HTR-8/SVneo (cell line): ENCODE measurements at regions not wholly inside any gene's neighbourhood (a gene's known extent, or its start where the extent isn't known, plus 50 kb on each side); places are given as distances from the start of the nearest gene placed in this dataset.

Source experiments
- DNase-seq: peaks from one replicate; pipeline ENCODE4 v3.0.0; 2011; ENCODE audit warnings: low spot score, mixed read lengths; ENCODE audit not compliant: insufficient read length
- FAIRE-seq: peaks from 2 replicates; lab custom pipeline; 2011; peaks lifted over from hg19 to GRCh38; lab: Jason Lieb, UNC

DNA sequence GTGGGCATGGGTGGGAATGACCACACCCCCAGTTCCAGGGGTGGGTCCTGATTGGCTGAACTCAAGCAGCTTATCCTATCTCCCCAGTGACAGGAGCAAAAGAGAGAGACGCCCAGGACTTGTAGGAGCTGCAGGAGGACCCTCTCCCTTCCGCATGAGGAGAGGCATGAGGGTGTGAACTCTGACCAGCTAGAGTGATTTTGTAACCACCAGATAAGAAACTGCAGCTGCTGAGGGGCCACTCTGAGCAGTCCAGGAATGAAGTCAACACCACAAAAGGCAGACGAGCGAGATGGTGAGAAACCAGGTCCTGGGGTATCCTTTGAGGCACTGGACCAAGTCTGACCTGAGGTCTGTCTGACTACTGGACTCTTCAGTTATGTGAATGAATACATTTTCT is 521.9 kb downstream of the BNC2 start:
- DNase-seq (no peak), FAIRE-seq (no peak)

DNA sequence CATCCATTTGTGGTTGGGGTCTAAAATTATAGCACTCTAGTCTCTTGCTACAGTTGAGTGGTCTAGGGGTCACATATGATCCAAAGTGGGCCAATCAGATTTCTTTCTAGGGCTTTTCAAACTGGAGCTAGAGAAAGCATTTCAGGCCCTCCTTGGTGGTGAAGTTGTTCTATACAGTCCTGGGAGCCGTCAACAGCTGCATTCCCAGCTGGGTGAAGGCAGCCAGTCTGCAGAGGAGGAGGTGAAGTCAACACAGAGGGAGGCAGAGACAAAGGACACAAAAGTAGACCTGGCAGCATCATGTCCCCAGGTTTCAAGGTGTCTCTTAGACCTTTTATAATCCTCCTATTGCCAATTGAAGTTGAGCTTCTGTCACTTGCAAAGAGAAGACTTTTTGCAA is 518.2 kb downstream of the BNC2 start:
- DNase-seq: no peak
- no peak for FAIRE-seq

DNA sequence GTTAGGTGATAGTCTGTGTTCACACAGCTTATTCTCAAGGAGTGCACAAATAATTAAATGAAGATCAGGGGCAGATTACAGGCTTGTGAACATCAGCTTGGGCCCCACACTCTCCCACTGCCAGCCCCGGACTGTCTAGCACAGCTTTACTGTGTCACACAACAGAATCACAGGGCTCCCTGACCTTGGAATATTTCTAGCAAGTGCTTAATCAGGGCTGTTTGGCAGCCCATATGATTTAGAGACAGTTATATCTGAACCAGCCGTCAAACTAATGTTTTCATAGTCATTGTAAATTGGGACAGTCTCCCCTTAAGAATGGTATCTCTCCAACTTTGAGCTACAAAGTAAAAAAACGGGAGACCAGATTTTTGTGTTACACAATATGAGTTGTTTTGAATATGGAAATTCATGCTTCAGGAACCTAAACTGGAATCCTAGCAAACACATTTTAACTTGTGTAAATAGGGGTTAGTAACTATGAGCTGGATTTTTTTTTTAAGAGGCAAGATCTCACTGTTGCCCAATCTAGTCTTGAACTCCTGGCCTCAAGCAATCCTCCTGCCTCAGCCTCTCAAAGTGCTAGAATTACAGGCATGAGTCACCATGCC is 517.6 kb downstream of the BNC2 start:
- no peak for FAIRE-seq
- DNase-seq: no peak

DNA sequence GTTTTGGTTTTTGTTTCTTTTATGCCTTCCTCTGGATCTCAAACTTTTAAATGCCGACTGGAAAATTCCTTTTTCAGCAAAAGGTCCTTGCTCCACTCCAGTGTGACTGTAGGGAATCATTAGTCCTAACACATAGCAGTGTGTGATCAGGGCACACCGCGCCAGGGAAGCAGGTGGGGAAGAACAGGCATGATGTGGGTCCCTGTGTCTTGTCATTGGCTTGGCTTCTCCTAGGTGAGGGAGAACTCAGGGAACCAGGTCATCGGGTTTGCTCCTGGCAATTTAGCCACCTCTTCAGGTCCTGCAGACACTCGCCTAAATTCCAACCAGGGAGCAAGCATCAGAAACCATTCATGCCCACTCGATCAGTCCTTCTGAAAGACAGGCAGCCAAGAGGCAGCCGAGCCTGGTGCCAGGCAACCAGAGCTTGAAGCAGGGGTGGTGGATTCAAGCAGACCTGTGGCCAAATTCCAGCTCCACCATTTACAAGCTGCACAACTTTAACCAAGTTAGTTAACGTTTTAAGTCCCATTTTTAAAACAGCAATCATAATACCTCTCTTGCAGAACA is 514.2 kb downstream of the BNC2 start:
- DNase-seq: no peak
- FAIRE-seq: no peak

DNA sequence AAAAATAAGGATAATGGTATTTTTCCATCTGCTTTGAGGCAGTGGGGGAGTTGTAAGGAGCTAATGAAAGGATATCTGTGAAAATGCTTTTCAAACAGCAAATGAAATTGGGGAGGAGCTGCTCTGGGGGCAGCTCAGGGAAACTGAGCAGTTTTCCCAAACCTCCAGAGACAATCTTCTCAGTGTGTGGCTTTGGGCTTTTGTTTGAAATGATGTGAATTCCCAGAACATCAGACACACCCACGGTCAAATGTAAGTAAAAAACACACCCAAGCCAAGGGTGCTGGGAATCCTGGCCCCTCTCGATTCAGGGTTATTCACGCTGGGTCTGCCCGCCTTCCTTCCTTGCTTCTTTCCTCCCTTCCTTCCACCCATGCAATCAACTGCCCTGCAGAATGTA is 512.6 kb downstream of the BNC2 start:
- FAIRE-seq (no peak), DNase-seq (no peak)

DNA sequence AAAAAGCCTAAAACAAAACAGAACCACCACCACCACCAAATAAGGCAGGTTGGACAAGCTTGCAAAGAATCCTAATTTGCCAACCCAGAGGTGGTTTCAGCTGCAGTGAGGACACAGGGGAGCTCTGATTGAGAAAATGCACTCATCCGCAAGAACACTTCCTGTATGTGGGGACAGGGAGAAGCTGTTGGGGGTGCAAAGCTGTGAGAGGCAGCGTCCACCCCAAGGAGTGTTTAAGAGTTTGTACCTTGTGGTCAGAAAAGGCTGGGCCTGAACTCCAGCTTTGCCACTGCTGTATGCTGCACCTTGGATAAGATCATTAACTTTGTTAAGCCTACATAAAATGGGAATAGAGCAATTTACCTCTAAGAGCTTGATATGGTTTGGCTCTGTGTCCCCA is 511.7 kb downstream of the BNC2 start:
- FAIRE-seq (no peak), DNase-seq (no peak)
